H9 (cell line): ENCODE measurements at regions not wholly inside any gene's neighbourhood (a gene's known extent, or its start where the extent isn't known, plus 50 kb on each side); places are given as distances from the start of the nearest gene placed in this dataset.

Experiments
- DNase-seq: peaks from one replicate; pipeline ENCODE4 v3.0.0-alpha.2; 2017
- H2AFZ ChIP-seq: one replicate; pipeline ENCODE4 v1.6.1; 2013; ENCODE audit warnings: mild to moderate bottlenecking, low read length, control low read depth, moderate library complexity
- H2AK5ac ChIP-seq: 2 replicates; pipeline ENCODE4 v1.6.1; 2013; ENCODE audit warnings: low read length, control low read depth, mixed read lengths; ENCODE audit not compliant: insufficient read length
- H2BK120ac ChIP-seq: one replicate; pipeline ENCODE4 v1.6.1; 2013; ENCODE audit warnings: low read depth, mild to moderate bottlenecking, low read length, control low read depth, inconsistent platforms; ENCODE audit not compliant: poor library complexity, severe bottlenecking
- H2BK12ac ChIP-seq: 2 replicates; pipeline ENCODE4 v1.6.1; 2013; ENCODE audit warnings: low read length, control low read depth, mixed read lengths, low read depth; ENCODE audit not compliant: insufficient read length
- H2BK15ac ChIP-seq: 2 replicates; pipeline ENCODE4 v1.6.1; 2013; ENCODE audit warnings: low read depth, low read length, control low read depth
- H2BK20ac ChIP-seq: one replicate; pipeline ENCODE4 v1.6.1; 2013; ENCODE audit warnings: low read depth, mild to moderate bottlenecking, low read length, control low read depth, inconsistent platforms; ENCODE audit not compliant: poor library complexity, severe bottlenecking
- H2BK5ac ChIP-seq: 2 replicates; pipeline ENCODE4 v1.6.1; 2013; ENCODE audit warnings: low read length, control low read depth, mixed read lengths; ENCODE audit not compliant: insufficient read length
- H3K14ac ChIP-seq: 2 replicates; pipeline ENCODE4 v1.6.1; 2013; ENCODE audit warnings: low read length, control low read depth; ENCODE audit not compliant: insufficient read depth
- H3K18ac ChIP-seq: 2 replicates; pipeline ENCODE4 v1.6.1; 2013; ENCODE audit warnings: low read depth, mild to moderate bottlenecking, mixed read lengths, low read length, control low read depth; ENCODE audit not compliant: insufficient read length
- H3K23ac ChIP-seq: 2 replicates; pipeline ENCODE4 v1.6.1; 2013; ENCODE audit warnings: low read length, control low read depth, mixed read lengths, low read depth; ENCODE audit not compliant: insufficient read length
- H3K23me2 ChIP-seq: 2 replicates; pipeline ENCODE4 v1.6.1; 2013; ENCODE audit warnings: low read depth, mild to moderate bottlenecking, mixed read lengths, low read length, control low read depth; ENCODE audit not compliant: insufficient read length, poor library complexity, severe bottlenecking
- H3K27ac ChIP-seq: 2 replicates; pipeline ENCODE4 v1.5.1; 2013; ENCODE audit warnings: low read length, control low read depth, mixed read lengths, low read depth; ENCODE audit not compliant: insufficient read length
- H3K27me3 ChIP-seq: 2 replicates; pipeline ENCODE4 v1.6.1; 2013; ENCODE audit warnings: low read length, control low read depth, inconsistent platforms; ENCODE audit not compliant: insufficient read depth
- H3K4ac ChIP-seq: 2 replicates; pipeline ENCODE4 v1.6.1; 2013; ENCODE audit warnings: low read depth, mild to moderate bottlenecking, control low read depth, inconsistent platforms, low read length, moderate library complexity
- H3K4me1 ChIP-seq: 2 replicates; pipeline ENCODE4 v1.6.1; 2013; ENCODE audit warnings: low read length, control low read depth, inconsistent platforms; ENCODE audit not compliant: insufficient read depth
- H3K4me2 ChIP-seq: 2 replicates; pipeline ENCODE4 v1.6.1; 2013; ENCODE audit warnings: low read length, control low read depth, mixed read lengths; ENCODE audit not compliant: insufficient read length, insufficient read depth
- H3K56ac ChIP-seq: 2 replicates; pipeline ENCODE4 v1.6.1; 2013; ENCODE audit warnings: low read depth, mild to moderate bottlenecking, mixed read lengths, low read length, control low read depth; ENCODE audit not compliant: insufficient read length
- H3K79me1 ChIP-seq: 2 replicates; pipeline ENCODE4 v1.6.1; 2013; ENCODE audit warnings: low read depth, mild to moderate bottlenecking, moderate library complexity, low read length, control low read depth, inconsistent platforms; ENCODE audit not compliant: insufficient read depth, poor library complexity, severe bottlenecking
- H3K79me2 ChIP-seq: 2 replicates; pipeline ENCODE4 v1.6.1; 2013; ENCODE audit warnings: low read length, control low read depth, inconsistent platforms; ENCODE audit not compliant: insufficient read depth
- H3K9ac ChIP-seq: 2 replicates; pipeline ENCODE4 v1.6.1; 2013; ENCODE audit warnings: low read length, control low read depth, mixed read lengths; ENCODE audit not compliant: insufficient read length; ENCODE audit errors: extremely low read depth
- H3K9me3 ChIP-seq: one replicate; pipeline ENCODE4 v1.6.1; 2013; ENCODE audit warnings: low read depth, low read length, inconsistent platforms; ENCODE audit not compliant: control insufficient read depth
- H3T11ph ChIP-seq: one replicate; pipeline ENCODE4 v1.6.1; 2013; ENCODE audit warnings: mild to moderate bottlenecking, low read length, control low read depth, inconsistent platforms
- H4K20me1 ChIP-seq: one replicate; pipeline ENCODE4 v1.6.1; 2013; ENCODE audit not compliant: control insufficient read depth, insufficient read length, insufficient read depth
- H4K5ac ChIP-seq: 2 replicates; pipeline ENCODE4 v1.6.1; 2013; ENCODE audit warnings: low read depth, mild to moderate bottlenecking, mixed read lengths, low read length, control low read depth; ENCODE audit not compliant: insufficient read length
- H4K8ac ChIP-seq: replicated peaks from 2 replicates; pipeline ENCODE4 v1.6.1; 2013; ENCODE audit warnings: low read length, control low read depth, mixed read lengths, low read depth; ENCODE audit not compliant: insufficient read length
- H4K91ac ChIP-seq: 2 replicates; pipeline ENCODE4 v1.6.1; 2013; ENCODE audit warnings: low read depth, mild to moderate bottlenecking, moderate library complexity, mixed read lengths, low read length, control low read depth; ENCODE audit not compliant: insufficient read length
- H3K27ac Mint-ChIP-seq, 3 experiments: 2 replicates in 2 of 3; 3 replicates in 1 of 3; pipeline ENCODE4 v1.8.0; 2020 to 2021; ENCODE audit warnings: mixed read lengths in 3 of 3, mild to moderate bottlenecking in 1 of 3, moderate library complexity in 1 of 3
- H3K27me3 Mint-ChIP-seq: 2 replicates; pipeline ENCODE4 v1.8.0; 2021; ENCODE audit warnings: low read depth, mild to moderate bottlenecking, moderate library complexity, mixed read lengths
- H3K36me3 Mint-ChIP-seq, 3 experiments: 2 replicates in 2 of 3; 3 replicates in 1 of 3; pipeline ENCODE4 v1.8.0; 2020 to 2021; ENCODE audit warnings: low read depth in 3 of 3, mixed read lengths in 3 of 3; ENCODE audit not compliant: insufficient read depth in 1 of 3
- H3K4me1 Mint-ChIP-seq, 2 experiments: 2 replicates each; pipeline ENCODE4 v1.8.0; 2020; ENCODE audit warnings: mixed read lengths in 2 of 2
- H3K4me3 Mint-ChIP-seq, 2 experiments: 2 replicates in 1 of 2; 3 replicates in 1 of 2; pipeline ENCODE4 v1.8.0; 2020 to 2021; ENCODE audit warnings: mild to moderate bottlenecking in 2 of 2, mixed read lengths in 2 of 2, moderate library complexity in 1 of 2
- H3K9me3 Mint-ChIP-seq, 2 experiments: 2 replicates in 1 of 2; 3 replicates in 1 of 2; pipeline ENCODE4 v1.8.0; 2020; ENCODE audit warnings: mild to moderate bottlenecking in 2 of 2, mixed read lengths in 2 of 2, moderate library complexity in 1 of 2
- CTCF ChIP-seq: fragments of 200-600 bp; sonication (generic); conservative IDR thresholded peaks from 3 replicates; pipeline ENCODE4 v1.8.0; 2021; ENCODE audit warnings: antibody characterized with exemption, mild to moderate bottlenecking
- WGBS: extraction: QIAGEN DNeasy Blood & Tissue Kit; methylation state at CpG from one replicate; pipeline ENCODE4 v1.1.7; 2013; ENCODE audit warnings: missing lambda C conversion rate, low lambda C conversion rate, mixed read lengths; ENCODE audit not compliant: insufficient read length; ENCODE audit errors: extremely low coverage; 5-methylcytosine and 5-hydroxymethylcytosine counted together

GRCh38 chr22:48031589-48031988, 1269.1 kb downstream of the TBC1D22A start:
- TF ChIP-seq CTCF, result no peak
- no peak overlapping the region for H4K91ac ChIP-seq
- peaks cover 2 to 5% of the 10 kb centered on the region in 2 experiments; a peak in 2 of 4 replicates for H3K4me1 Mint-ChIP-seq

More at GRCh38 chr22:48031589-48031988, 1269.1 kb downstream of the TBC1D22A start:
- H2BK20ac ChIP-seq, result no peak overlapping the region
- H3K4me3 Mint-ChIP-seq, result no peak overlapping the region
- H3K27me3 Mint-ChIP-seq, result peaks cover 2% of the 10 kb centered on the region
- H3K4me2 ChIP-seq, result no peak overlapping the region
- H3K9me3 ChIP-seq, result no peaks in the 10 kb centered on the region
- H3K56ac ChIP-seq, result no peak overlapping the region
- H3K23ac ChIP-seq, result no peak overlapping the region
- H3K36me3 Mint-ChIP-seq, result no peaks in the 10 kb centered on the region; a peak in 1 of 7 replicates
- no peak overlapping the region for H3K27ac ChIP-seq
- H3K79me2 ChIP-seq, result no peaks in the 10 kb centered on the region
- H2BK5ac ChIP-seq, result no peak overlapping the region
- no CpG with 5 or more reads among the region's 6 CpGs for WGBS
- H4K8ac ChIP-seq, result no peak overlapping the region
- no peak overlapping the region for H3K18ac ChIP-seq
- no peak overlapping the region for H4K5ac ChIP-seq
- H3K4me1 ChIP-seq, result no peaks in the 10 kb centered on the region
- no peak overlapping the region for H2BK12ac ChIP-seq
- H2BK120ac ChIP-seq, result no peak overlapping the region
- no peak overlapping the region for H2AFZ ChIP-seq
- DNase-seq, result no peak
- no peak overlapping the region for H3K14ac ChIP-seq
- H3K27me3 ChIP-seq, result no peaks in the 10 kb centered on the region
- H3T11ph ChIP-seq, result no peak overlapping the region
- no peak overlapping the region for H2BK15ac ChIP-seq
- no peaks in the 10 kb centered on the region for H3K23me2 ChIP-seq
- H3K9ac ChIP-seq, result no peak overlapping the region
- no peaks in the 10 kb centered on the region for H4K20me1 ChIP-seq
- peaks cover 0 to 3% of the 10 kb centered on the region in 2 experiments; a peak in 1 of 5 replicates for H3K9me3 Mint-ChIP-seq
- H3K27ac Mint-ChIP-seq, result no peak overlapping the region
- no peak overlapping the region for H3K4ac ChIP-seq
- H3K79me1 ChIP-seq, result no peaks in the 10 kb centered on the region
- no peak overlapping the region for H2AK5ac ChIP-seq
